Activated CD4-positive, alpha-beta T cell treated with anti-CD3 and anti-CD28 coated beads, Interleukin-2, amount 10 ng/mL, durations not matched to agents 7 days and 5 days (primary cell): ENCODE measurements at regions not wholly inside any gene's neighbourhood (a gene's known extent, or its start where the extent isn't known, plus 50 kb on each side); places are given as distances from the start of the nearest gene placed in this dataset.

Experiments
- CTCF ChIA-PET: fragments of 350-600 bp; sonication (Branson Sonifier 250); formaldehyde crosslinking; loops from one replicate; lab custom pipeline; 2021; ENCODE audit warnings: antibody characterized with exemption; lab: Charles Lee
- POLR2A ChIA-PET: fragments of 350-600 bp; sonication (Branson Sonifier 250); formaldehyde crosslinking; loops from one replicate; lab custom pipeline; 2021; ENCODE audit warnings: antibody characterized with exemption; lab: Charles Lee
- DNase-seq: peaks from one replicate; pipeline ENCODE4 v3.0.0-alpha.2; 2020
- H3K27ac Mint-ChIP-seq: one replicate; pipeline ENCODE4 v1.8.0; 2021; ENCODE audit warnings: mild to moderate bottlenecking, moderate library complexity, mixed read lengths
- H3K27me3 Mint-ChIP-seq: one replicate; pipeline ENCODE4 v1.8.0; 2021; ENCODE audit warnings: mixed read lengths
- H3K36me3 Mint-ChIP-seq: one replicate; pipeline ENCODE4 v1.8.0; 2021; ENCODE audit warnings: low read depth, mixed read lengths
- H3K4me1 Mint-ChIP-seq: one replicate; pipeline ENCODE4 v1.8.0; 2021; ENCODE audit warnings: mixed read lengths
- H3K4me3 Mint-ChIP-seq: one replicate; pipeline ENCODE4 v1.8.0; 2021; ENCODE audit warnings: mild to moderate bottlenecking, moderate library complexity, mixed read lengths
- H3K9me3 Mint-ChIP-seq: one replicate; pipeline ENCODE4 v1.8.0; 2021; ENCODE audit warnings: mixed read lengths

GRCh38 chr12:60078026-60078425 is 482.2 kb downstream of the SLC16A7 start:
- Mint-ChIP-seq H3K4me3 (no peak overlapping the region), H3K4me1 (no peaks in the 10 kb centered on the region), H3K9me3 (no peaks in the 10 kb centered on the region), H3K36me3 (no peaks in the 10 kb centered on the region), H3K27ac (no peak overlapping the region), H3K27me3 (no peaks in the 10 kb centered on the region)
- ChIA-PET POLR2A (no interaction called here), CTCF (no interaction called here)
- DNase-seq = no peak

GRCh38 chr12:60093428-60093827 is 497.6 kb downstream of the SLC16A7 start:
- ChIA-PET POLR2A (no interaction called here), CTCF (interaction anchor here (0.6 kb wide), 1 partner anchor 8 kb away, joined by 3 read pairs; no protein-coding TSS in a partner anchor)
- H3K4me3 Mint-ChIP-seq = no peak overlapping the region
- H3K27ac Mint-ChIP-seq = no peak overlapping the region
- H3K36me3 Mint-ChIP-seq = no peaks in the 10 kb centered on the region
- no peak for DNase-seq
- no peaks in the 10 kb centered on the region for H3K4me1 Mint-ChIP-seq
- H3K9me3 Mint-ChIP-seq = no peaks in the 10 kb centered on the region
- H3K27me3 Mint-ChIP-seq = no peaks in the 10 kb centered on the region

GRCh38 chr12:60094436-60094835 is 498.6 kb downstream of the SLC16A7 start:
- Mint-ChIP-seq H3K36me3 (no peaks in the 10 kb centered on the region), H3K4me3 (no peak overlapping the region), H3K4me1 (no peaks in the 10 kb centered on the region), H3K9me3 (no peaks in the 10 kb centered on the region), H3K27ac (no peak overlapping the region), H3K27me3 (no peaks in the 10 kb centered on the region)
- no peak for DNase-seq
- ChIA-PET POLR2A (no interaction called here), CTCF (no interaction called here)

- no peaks in the 10 kb centered on the region for H3K4me1 Mint-ChIP-seq
- ChIA-PET POLR2A (no interaction called here), CTCF (no interaction called here)
Observed at GRCh38 chr12:60096727-60097126, 500.9 kb downstream of the SLC16A7 start.

GRCh38 chr12:60100160-60100559 is 504.3 kb downstream of the SLC16A7 start:
- DNase-seq = no peak
- Mint-ChIP-seq H3K27me3 (no peaks in the 10 kb centered on the region), H3K4me1 (no peaks in the 10 kb centered on the region), H3K9me3 (no peaks in the 10 kb centered on the region), H3K27ac (no peak overlapping the region), H3K4me3 (no peak overlapping the region), H3K36me3 (no peaks in the 10 kb centered on the region)
- POLR2A ChIA-PET = no interaction called here
- CTCF ChIA-PET = no interaction called here

More at GRCh38 chr12:60096727-60097126, 500.9 kb downstream of the SLC16A7 start:
- no peak for DNase-seq
- H3K27ac Mint-ChIP-seq = no peak overlapping the region
- H3K36me3 Mint-ChIP-seq = no peaks in the 10 kb centered on the region
- H3K4me3 Mint-ChIP-seq = no peak overlapping the region
- no peaks in the 10 kb centered on the region for H3K9me3 Mint-ChIP-seq
- no peaks in the 10 kb centered on the region for H3K27me3 Mint-ChIP-seq

GRCh38 chr12:60100852-60101251 is 505.0 kb downstream of the SLC16A7 start:
- no peak for DNase-seq
- no peaks in the 10 kb centered on the region for H3K27me3 Mint-ChIP-seq
- H3K27ac Mint-ChIP-seq = no peak overlapping the region
- ChIA-PET POLR2A (no interaction called here), CTCF (no interaction called here)
- H3K4me3 Mint-ChIP-seq = no peak overlapping the region
- no peaks in the 10 kb centered on the region for H3K9me3 Mint-ChIP-seq
- H3K36me3 Mint-ChIP-seq = no peaks in the 10 kb centered on the region
- H3K4me1 Mint-ChIP-seq = no peaks in the 10 kb centered on the region

- Mint-ChIP-seq H3K9me3 (no peaks in the 10 kb centered on the region), H3K36me3 (no peaks in the 10 kb centered on the region), H3K27me3 (no peaks in the 10 kb centered on the region), H3K4me3 (no peak overlapping the region), H3K4me1 (no peaks in the 10 kb centered on the region), H3K27ac (no peak overlapping the region)
- CTCF ChIA-PET = interaction anchor here (0.6 kb wide), 1 partner anchor 8 kb away, joined by 3 read pairs; no protein-coding TSS in a partner anchor
- DNase-seq = no peak
- POLR2A ChIA-PET = no interaction called here
Observed at GRCh38 chr12:60101715-60102114, 505.9 kb downstream of the SLC16A7 start.

- CTCF ChIA-PET = no interaction called here
- Mint-ChIP-seq H3K27ac (no peak overlapping the region), H3K27me3 (no peaks in the 10 kb centered on the region), H3K36me3 (no peaks in the 10 kb centered on the region), H3K4me3 (no peak overlapping the region), H3K9me3 (no peaks in the 10 kb centered on the region), H3K4me1 (no peaks in the 10 kb centered on the region)
- POLR2A ChIA-PET = no interaction called here
- DNase-seq = no peak
Observed at GRCh38 chr12:60106214-60106613, 510.4 kb downstream of the SLC16A7 start.

- H3K4me3 Mint-ChIP-seq = no peak overlapping the region
Observed at GRCh38 chr12:60107992-60108391, 512.2 kb downstream of the SLC16A7 start.

GRCh38 chr12:60112063-60112462 is 516.2 kb downstream of the SLC16A7 start:
- Mint-ChIP-seq H3K27me3 (no peaks in the 10 kb centered on the region), H3K4me3 (no peak overlapping the region), H3K36me3 (no peaks in the 10 kb centered on the region), H3K27ac (no peak overlapping the region), H3K4me1 (no peaks in the 10 kb centered on the region), H3K9me3 (peaks cover 2% of the 10 kb centered on the region)
- ChIA-PET CTCF (no interaction called here), POLR2A (no interaction called here)
- no peak for DNase-seq

More at GRCh38 chr12:60107992-60108391, 512.2 kb downstream of the SLC16A7 start:
- no peaks in the 10 kb centered on the region for H3K4me1 Mint-ChIP-seq
- no peaks in the 10 kb centered on the region for H3K9me3 Mint-ChIP-seq
- CTCF ChIA-PET = no interaction called here
- no peak for DNase-seq
- H3K27me3 Mint-ChIP-seq = no peaks in the 10 kb centered on the region
- H3K27ac Mint-ChIP-seq = no peak overlapping the region
- no peaks in the 10 kb centered on the region for H3K36me3 Mint-ChIP-seq
- POLR2A ChIA-PET = no interaction called here

GRCh38 chr12:60112763-60113162 is 516.9 kb downstream of the SLC16A7 start:
- H3K27me3 Mint-ChIP-seq = no peaks in the 10 kb centered on the region
- no peak overlapping the region for H3K27ac Mint-ChIP-seq
- CTCF ChIA-PET = no interaction called here
- no peak for DNase-seq
- no peak overlapping the region for H3K4me3 Mint-ChIP-seq
- POLR2A ChIA-PET = no interaction called here
- H3K36me3 Mint-ChIP-seq = no peaks in the 10 kb centered on the region
- H3K9me3 Mint-ChIP-seq = peaks cover 2% of the 10 kb centered on the region
- no peaks in the 10 kb centered on the region for H3K4me1 Mint-ChIP-seq

- no peak for DNase-seq
- ChIA-PET POLR2A (no interaction called here), CTCF (no interaction called here)
Observed at GRCh38 chr12:60114169-60114568, 518.3 kb downstream of the SLC16A7 start.

GRCh38 chr12:60119327-60119726 is 523.5 kb downstream of the SLC16A7 start:
- Mint-ChIP-seq H3K4me3 (no peak overlapping the region), H3K27ac (no peak overlapping the region), H3K36me3 (no peaks in the 10 kb centered on the region), H3K9me3 (peaks cover 2% of the 10 kb centered on the region), H3K27me3 (no peaks in the 10 kb centered on the region), H3K4me1 (no peaks in the 10 kb centered on the region)
- DNase-seq = no peak
- ChIA-PET CTCF (no interaction called here), POLR2A (no interaction called here)

More at GRCh38 chr12:60114169-60114568, 518.3 kb downstream of the SLC16A7 start:
- no peaks in the 10 kb centered on the region for H3K36me3 Mint-ChIP-seq
- H3K9me3 Mint-ChIP-seq = peaks cover 2% of the 10 kb centered on the region
- H3K4me1 Mint-ChIP-seq = no peaks in the 10 kb centered on the region
- H3K27ac Mint-ChIP-seq = no peak overlapping the region
- no peak overlapping the region for H3K4me3 Mint-ChIP-seq
- H3K27me3 Mint-ChIP-seq = no peaks in the 10 kb centered on the region

- CTCF ChIA-PET = no interaction called here
- H3K27me3 Mint-ChIP-seq = no peaks in the 10 kb centered on the region
Observed at GRCh38 chr12:60120199-60120598, 524.4 kb downstream of the SLC16A7 start.

More at GRCh38 chr12:60120199-60120598, 524.4 kb downstream of the SLC16A7 start:
- POLR2A ChIA-PET = no interaction called here
- no peak for DNase-seq
- H3K4me1 Mint-ChIP-seq = no peaks in the 10 kb centered on the region
- H3K4me3 Mint-ChIP-seq = no peak overlapping the region
- H3K27ac Mint-ChIP-seq = no peak overlapping the region
- H3K36me3 Mint-ChIP-seq = no peaks in the 10 kb centered on the region
- peaks cover 3% of the 10 kb centered on the region for H3K9me3 Mint-ChIP-seq
